GM12873 (cell line): ENCODE measurements at regions not wholly inside any gene's neighbourhood (a gene's known extent, or its start where the extent isn't known, plus 50 kb on each side); places are given as distances from the start of the nearest gene placed in this dataset.

Experiments used
- TF ChIP-seq, protein P1 (sequence below): IDR thresholded peaks from 2 replicates; pipeline ENCODE4 v1.5.1; 2012; ENCODE audit warnings: low read depth, mild to moderate bottlenecking, moderate library complexity, low read length, control low read depth; ENCODE audit not compliant: insufficient read depth; ENCODE audit errors: missing control alignments

DNA sequence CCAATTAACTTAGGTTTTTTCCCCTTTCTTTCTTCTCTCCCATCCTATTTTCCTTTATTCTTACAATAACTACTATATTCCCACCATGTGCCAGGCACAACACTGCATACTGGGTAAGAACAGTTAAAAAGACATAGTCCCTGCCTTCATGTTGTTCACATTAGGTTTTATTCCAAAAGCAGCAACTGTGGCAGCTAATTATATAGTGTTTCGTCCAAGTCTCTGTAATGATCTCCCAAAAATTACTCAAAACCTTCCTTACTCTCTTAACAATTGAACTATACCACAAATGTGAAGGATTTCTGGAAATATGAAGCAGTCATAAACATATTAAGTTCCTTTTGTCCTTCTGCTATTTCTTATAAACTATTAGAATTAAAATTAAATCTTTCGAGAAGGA lies 184.1 kb upstream of the C11orf58 start:
- TF ChIP-seq, protein P1, sequence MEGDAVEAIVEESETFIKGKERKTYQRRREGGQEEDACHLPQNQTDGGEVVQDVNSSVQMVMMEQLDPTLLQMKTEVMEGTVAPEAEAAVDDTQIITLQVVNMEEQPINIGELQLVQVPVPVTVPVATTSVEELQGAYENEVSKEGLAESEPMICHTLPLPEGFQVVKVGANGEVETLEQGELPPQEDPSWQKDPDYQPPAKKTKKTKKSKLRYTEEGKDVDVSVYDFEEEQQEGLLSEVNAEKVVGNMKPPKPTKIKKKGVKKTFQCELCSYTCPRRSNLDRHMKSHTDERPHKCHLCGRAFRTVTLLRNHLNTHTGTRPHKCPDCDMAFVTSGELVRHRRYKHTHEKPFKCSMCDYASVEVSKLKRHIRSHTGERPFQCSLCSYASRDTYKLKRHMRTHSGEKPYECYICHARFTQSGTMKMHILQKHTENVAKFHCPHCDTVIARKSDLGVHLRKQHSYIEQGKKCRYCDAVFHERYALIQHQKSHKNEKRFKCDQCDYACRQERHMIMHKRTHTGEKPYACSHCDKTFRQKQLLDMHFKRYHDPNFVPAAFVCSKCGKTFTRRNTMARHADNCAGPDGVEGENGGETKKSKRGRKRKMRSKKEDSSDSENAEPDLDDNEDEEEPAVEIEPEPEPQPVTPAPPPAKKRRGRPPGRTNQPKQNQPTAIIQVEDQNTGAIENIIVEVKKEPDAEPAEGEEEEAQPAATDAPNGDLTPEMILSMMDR, result no peak

DNA sequence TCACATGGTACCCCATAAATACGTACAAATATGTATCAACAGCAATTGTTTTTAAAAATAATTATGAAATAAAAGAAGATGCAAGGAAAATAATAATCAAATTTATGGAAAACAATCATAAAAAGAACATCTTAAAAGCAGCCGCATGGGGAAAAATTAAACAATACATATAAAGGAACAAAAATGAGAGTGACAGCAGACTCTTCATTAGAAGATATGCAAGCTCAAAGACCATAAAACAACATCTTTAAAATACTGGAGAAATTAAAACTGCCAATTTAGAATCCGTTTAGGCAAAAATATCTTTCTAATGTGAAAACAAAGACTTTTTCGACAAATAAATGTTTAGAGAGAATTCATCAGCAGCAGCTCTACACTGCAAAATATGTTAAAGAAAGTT lies 190.6 kb upstream of the C11orf58 start:
- TF ChIP-seq, protein P1, result no peak

DNA sequence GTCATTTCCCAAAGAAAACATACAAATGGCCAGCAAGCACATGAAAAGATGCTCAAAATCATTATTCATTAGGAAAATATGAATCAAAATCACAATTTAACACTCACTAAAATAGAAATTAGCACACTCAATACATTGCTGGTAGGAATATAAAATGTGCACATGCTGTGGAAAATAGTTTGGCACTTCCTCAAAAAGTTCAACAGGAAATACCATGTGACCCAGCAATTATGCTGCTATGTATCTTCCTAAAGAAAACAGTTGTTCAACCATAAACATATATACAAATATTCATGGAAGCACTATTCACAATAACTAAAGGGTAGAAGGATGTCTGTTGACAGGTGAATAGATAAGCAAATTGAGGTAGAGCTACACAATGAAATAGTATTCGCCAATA lies 187.3 kb upstream of the SOX6 start:
- TF ChIP-seq, protein P1, result no peak

DNA sequence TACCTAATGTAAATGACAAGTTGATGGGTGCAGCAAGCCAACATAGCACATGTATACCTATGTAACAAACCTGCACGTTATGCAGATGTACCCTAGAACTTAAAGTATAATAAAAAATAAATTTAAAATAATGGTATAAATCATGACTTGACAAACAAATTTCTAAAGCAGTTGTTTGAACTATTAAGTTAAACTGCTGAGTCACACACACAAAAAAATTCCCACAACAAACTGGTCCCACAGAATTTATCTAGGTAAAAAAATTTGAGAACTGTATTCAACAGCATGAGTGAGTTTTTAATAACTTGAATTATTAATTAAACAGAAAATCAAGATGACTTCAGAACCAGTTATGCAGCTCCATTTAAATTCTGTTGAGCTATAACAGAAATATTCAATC lies 186.0 kb upstream of the SOX6 start:
- TF ChIP-seq, protein P1, result no peak

DNA sequence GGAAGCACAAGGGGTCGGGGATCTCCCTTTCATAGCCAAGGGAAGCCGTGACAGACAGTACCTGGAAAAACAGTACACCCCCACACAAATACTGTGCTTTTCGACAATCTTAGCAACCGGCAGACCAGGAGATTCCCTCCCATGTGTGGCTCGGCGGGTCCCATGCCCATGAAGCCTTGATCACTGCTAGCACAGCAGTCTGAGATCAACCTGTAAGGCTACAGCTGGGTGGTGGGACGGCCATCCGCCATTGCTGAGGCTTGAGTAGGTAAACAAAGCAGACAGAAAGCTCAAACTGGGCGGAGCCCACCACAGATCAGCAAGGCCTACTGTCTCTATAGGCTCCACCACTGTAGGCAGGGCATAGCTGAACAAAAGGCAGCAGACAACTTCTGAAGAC lies 180.2 kb upstream of the SOX6 start:
- TF ChIP-seq, protein P1, result no peak

DNA sequence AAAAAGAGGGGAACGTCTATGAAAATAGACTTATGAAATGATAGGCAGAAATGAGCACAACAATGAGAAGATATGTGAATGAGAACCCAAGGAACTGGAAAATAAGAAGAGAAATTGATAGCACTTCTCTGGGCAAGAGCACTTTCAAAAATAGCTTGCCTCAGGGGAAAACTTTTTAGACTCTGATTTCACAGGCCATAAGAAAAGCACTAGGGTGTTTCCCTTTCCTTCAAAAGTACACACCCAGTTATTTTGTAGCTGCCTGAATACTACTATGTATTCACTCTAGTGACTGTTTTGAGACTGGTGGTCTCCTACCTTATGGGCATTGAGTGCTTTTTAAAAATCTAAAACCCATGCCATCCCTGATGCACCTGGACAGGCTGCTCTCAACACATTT lies 172.3 kb upstream of the SOX6 start:
- TF ChIP-seq, protein P1, result no peak

DNA sequence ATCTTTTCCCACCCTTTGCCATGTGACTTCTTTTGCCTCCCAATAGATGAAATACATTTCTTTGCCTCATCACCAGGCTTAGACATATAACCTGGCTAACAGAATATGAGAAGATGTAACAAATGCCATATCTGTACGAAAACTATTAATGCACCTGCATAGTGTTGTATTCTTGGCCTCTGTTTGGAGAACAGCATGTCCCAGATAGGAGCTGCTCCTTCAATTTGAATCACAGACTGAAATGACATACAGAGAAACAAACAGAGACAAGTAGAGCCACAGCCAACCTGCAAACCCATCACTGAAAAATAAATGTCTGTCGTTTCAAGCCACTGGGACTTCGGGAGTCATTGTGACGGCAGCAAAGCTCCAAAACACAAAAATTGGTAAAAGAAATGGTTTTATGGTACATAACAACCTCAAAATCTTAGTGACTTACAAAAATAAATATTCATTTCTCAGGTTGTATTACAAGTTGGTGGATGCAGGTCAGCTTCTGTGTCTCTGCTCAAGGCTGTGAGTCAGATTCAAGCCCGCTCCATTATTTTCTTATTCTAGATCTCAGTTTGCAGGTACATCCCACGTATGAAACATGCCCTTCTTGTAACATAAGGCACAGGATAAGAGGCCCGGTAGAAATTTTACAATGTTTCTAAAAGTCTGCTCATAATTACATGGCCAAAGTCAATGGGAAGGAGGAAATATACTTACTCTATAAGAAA lies 171.3 kb upstream of the SOX6 start:
- TF ChIP-seq, protein P1, result no peak
